ENCODE measurements at regions not wholly inside any gene's neighbourhood (a gene's known extent, or its start where the extent isn't known, plus 50 kb on each side); places are given as distances from the start of the nearest gene placed in this dataset.

DNA sequence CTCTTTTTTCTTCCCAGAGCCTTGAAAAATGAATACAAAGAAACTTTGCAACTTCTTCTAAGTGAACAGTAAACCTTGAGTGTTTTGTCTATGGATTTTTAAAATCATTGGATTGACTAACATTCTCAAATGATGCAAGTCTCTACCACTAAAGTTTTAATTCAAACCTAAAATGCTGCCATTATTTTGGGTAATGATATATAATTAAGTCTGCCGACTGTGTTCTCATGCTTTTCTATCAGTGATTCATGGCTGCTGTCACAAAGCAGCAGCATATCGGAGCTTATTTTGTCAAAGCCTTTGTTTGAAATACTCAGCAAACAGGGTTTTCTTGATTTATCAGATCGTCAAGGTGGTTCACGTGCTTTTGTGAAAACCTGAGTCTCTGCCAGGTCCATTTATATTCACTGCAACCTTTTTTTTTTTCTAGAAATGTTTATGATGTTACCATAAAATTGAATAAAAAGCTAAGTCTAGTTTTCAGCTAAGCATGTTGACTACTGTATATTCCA lies 96.3 kb downstream of the GJA1 start:
- CTCF ChIA-PET, result interaction anchor here (0.9 to 1.6 kb wide), 3 partner anchors 9 to 26 kb away, joined by 3 to 5 read pairs (median 3); no protein-coding TSS in a partner anchor

DNA sequence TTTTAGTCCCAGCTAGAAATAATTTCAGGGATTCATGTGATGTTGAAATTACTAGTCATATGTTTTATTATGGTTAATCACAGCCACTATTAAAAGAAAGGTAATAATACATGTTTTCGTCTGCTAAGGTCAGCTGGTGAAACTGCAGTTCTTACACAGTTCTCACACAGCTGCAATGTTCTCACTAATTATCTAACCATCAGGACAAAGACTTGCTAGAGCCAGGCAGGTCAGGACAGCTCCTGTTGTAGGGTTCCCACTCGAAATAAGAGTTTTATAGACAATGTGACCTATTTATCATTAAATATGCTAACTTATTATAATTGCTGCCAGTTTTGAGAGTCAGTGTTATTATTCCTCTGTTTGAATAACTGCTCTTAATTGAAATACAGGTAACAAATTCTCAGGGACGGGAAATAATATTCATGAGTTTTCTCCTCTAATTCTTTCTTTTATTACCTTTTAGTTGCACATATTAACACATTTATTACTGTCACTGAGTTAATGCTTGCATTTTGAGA lies 97.9 kb downstream of the GJA1 start:
- ChIA-PET CTCF (no interaction called here), POLR2A (no interaction called here)
- Histone ChIP-seq H3K27ac (no peak overlapping the region), H3K4me1 (no peaks in the 10 kb centered on the region), H3K4me2 (no peak overlapping the region), H3K4me3 (no peak overlapping the region), H3K9me3 (no peaks in the 10 kb centered on the region)
- no peak for ATAC-seq
- no peak for FAIRE-seq
- WGBS (ENCODE audit: missing lambda C conversion rate), result 77% methylated on average over 3 of the region's 3 CpGs
- no peak for DNase-seq (ENCODE audit: low read depth in 1 of 2, low spot score in 1 of 2)
- TF ChIP-seq TP53 (CRISPR knock-in tag; IDR thresholded peaks at IDR 0.05) (no peak), CBX8 (IDR thresholded peaks at IDR 0.05) (no peak), TFCP2L1 (CRISPR knock-in tag; IDR thresholded peaks at IDR 0.05) (no peak), NR3C1 (IDR thresholded peaks at IDR 0.05) (no peak), HOXA7 (CRISPR knock-in tag; IDR thresholded peaks at IDR 0.05) (no peak), EP300 (IDR thresholded peaks at IDR 0.05) (no peak), CHD4 (IDR thresholded peaks at IDR 0.05; ENCODE audit: borderline replicate concordance) (no peak), RAD21 (conservative IDR thresholded peaks at IDR 0.05 in 1 of 2, IDR thresholded peaks at IDR 0.05 in 1 of 2) (no peak), HOXB13 (CRISPR knock-in tag; IDR thresholded peaks at IDR 0.05; ENCODE audit: low read depth) (no peak), ZC3H11A (IDR thresholded peaks at IDR 0.05) (no peak), NPAS2 (CRISPR knock-in tag; IDR thresholded peaks at IDR 0.05; ENCODE audit: borderline replicate concordance) (no peak), JUNB (IDR thresholded peaks at IDR 0.05) (no peak), KDM1A (IDR thresholded peaks at IDR 0.05; ENCODE audit: low read depth) (no peak), FOSL2 (IDR thresholded peaks at IDR 0.05) (no peak), FOSL2 (CRISPR knock-in tag; IDR thresholded peaks at IDR 0.05) (no peak)
- TF ChIP-seq, protein P1, sequence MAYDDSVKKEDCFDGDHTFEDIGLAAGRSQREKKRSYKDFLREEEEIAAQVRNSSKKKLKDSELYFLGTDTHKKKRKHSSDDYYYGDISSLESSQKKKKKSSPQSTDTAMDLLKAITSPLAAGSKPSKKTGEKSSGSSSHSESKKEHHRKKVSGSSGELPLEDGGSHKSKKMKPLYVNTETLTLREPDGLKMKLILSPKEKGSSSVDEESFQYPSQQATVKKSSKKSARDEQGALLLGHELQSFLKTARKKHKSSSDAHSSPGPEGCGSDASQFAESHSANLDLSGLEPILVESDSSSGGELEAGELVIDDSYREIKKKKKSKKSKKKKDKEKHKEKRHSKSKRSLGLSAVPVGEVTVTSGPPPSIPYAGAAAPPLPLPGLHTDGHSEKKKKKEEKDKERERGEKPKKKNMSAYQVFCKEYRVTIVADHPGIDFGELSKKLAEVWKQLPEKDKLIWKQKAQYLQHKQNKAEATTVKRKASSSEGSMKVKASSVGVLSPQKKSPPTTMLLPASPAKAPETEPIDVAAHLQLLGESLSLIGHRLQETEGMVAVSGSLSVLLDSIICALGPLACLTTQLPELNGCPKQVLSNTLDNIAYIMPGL (CRISPR knock-in tag; IDR thresholded peaks at IDR 0.05; ENCODE audit: borderline replicate concordance), result no peak
- TF ChIP-seq, protein P2, sequence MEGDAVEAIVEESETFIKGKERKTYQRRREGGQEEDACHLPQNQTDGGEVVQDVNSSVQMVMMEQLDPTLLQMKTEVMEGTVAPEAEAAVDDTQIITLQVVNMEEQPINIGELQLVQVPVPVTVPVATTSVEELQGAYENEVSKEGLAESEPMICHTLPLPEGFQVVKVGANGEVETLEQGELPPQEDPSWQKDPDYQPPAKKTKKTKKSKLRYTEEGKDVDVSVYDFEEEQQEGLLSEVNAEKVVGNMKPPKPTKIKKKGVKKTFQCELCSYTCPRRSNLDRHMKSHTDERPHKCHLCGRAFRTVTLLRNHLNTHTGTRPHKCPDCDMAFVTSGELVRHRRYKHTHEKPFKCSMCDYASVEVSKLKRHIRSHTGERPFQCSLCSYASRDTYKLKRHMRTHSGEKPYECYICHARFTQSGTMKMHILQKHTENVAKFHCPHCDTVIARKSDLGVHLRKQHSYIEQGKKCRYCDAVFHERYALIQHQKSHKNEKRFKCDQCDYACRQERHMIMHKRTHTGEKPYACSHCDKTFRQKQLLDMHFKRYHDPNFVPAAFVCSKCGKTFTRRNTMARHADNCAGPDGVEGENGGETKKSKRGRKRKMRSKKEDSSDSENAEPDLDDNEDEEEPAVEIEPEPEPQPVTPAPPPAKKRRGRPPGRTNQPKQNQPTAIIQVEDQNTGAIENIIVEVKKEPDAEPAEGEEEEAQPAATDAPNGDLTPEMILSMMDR (IDR thresholded peaks at IDR 0.05), result no peak
- TF ChIP-seq, protein P3, sequence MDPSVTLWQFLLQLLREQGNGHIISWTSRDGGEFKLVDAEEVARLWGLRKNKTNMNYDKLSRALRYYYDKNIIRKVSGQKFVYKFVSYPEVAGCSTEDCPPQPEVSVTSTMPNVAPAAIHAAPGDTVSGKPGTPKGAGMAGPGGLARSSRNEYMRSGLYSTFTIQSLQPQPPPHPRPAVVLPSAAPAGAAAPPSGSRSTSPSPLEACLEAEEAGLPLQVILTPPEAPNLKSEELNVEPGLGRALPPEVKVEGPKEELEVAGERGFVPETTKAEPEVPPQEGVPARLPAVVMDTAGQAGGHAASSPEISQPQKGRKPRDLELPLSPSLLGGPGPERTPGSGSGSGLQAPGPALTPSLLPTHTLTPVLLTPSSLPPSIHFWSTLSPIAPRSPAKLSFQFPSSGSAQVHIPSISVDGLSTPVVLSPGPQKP (IDR thresholded peaks at IDR 0.05; ENCODE audit: low read depth, low read length), result no peak

More for the DNA sequence above, 96.3 kb downstream of the GJA1 start:
- Histone ChIP-seq H3K9me3 (no peaks in the 10 kb centered on the region), H3K4me2 (no peak overlapping the region), H3K27ac (no peak overlapping the region), H3K4me3 (no peak overlapping the region), H3K4me1 (no peaks in the 10 kb centered on the region)
- ATAC-seq (no peak), FAIRE-seq (no peak), DNase-seq (ENCODE audit: low read depth in 1 of 2, low spot score in 1 of 2) (no peak)
- WGBS (ENCODE audit: missing lambda C conversion rate), result 81% methylated on average over 4 of the region's 4 CpGs
- no peak for TF ChIP-seq ZFP36 (IDR thresholded peaks at IDR 0.05; ENCODE audit: borderline replicate concordance, partially characterized antibody)
- no peak for TF ChIP-seq CHD4 (IDR thresholded peaks at IDR 0.05; ENCODE audit: borderline replicate concordance)
- no peak for TF ChIP-seq RCOR1 (IDR thresholded peaks at IDR 0.05; ENCODE audit: low read depth, low read length)
- no peak for TF ChIP-seq CEBPB (IDR thresholded peaks at IDR 0.05)
- TF ChIP-seq, protein P3 (IDR thresholded peaks at IDR 0.05; ENCODE audit: low read depth, low read length), result no peak
- TF ChIP-seq KDM5A (IDR thresholded peaks at IDR 0.05), result no peak
- no peak for TF ChIP-seq KDM1A (IDR thresholded peaks at IDR 0.05; ENCODE audit: low read depth)
- no peak for TF ChIP-seq HDAC2 (IDR thresholded peaks at IDR 0.05)
- TF ChIP-seq MYC (IDR thresholded peaks at IDR 0.05; ENCODE audit: borderline replicate concordance, low read length), result no peak
- no peak for TF ChIP-seq BHLHE40 (IDR thresholded peaks at IDR 0.05; ENCODE audit: low read depth, low read length)
- TF ChIP-seq SREBF2 (IDR thresholded peaks at IDR 0.05), result no peak
- TF ChIP-seq JUN (IDR thresholded peaks at IDR 0.05), result no peak
- TF ChIP-seq, protein P4, sequence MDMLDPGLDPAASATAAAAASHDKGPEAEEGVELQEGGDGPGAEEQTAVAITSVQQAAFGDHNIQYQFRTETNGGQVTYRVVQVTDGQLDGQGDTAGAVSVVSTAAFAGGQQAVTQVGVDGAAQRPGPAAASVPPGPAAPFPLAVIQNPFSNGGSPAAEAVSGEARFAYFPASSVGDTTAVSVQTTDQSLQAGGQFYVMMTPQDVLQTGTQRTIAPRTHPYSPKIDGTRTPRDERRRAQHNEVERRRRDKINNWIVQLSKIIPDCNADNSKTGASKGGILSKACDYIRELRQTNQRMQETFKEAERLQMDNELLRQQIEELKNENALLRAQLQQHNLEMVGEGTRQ (IDR thresholded peaks at IDR 0.05), result no peak
- TF ChIP-seq PHF8 (IDR thresholded peaks at IDR 0.05; ENCODE audit: borderline replicate concordance, low read depth), result no peak
- no peak for TF ChIP-seq HES2 (IDR thresholded peaks at IDR 0.05)
- no peak for TF ChIP-seq FOXS1 (CRISPR knock-in tag; IDR thresholded peaks at IDR 0.05)
- TF ChIP-seq, protein P1 (CRISPR knock-in tag; IDR thresholded peaks at IDR 0.05; ENCODE audit: borderline replicate concordance), result no peak
- TF ChIP-seq ZC3H11A (IDR thresholded peaks at IDR 0.05), result no peak
- TF ChIP-seq RFX5 (IDR thresholded peaks at IDR 0.05), result no peak
- no peak for TF ChIP-seq NR3C1 (IDR thresholded peaks at IDR 0.05)
- POLR2A ChIA-PET, result no interaction called here

Measured in A549 (cell line).